ENCODE measurements at regions not wholly inside any gene's neighbourhood (a gene's known extent, or its start where the extent isn't known, plus 50 kb on each side); places are given as distances from the start of the nearest gene placed in this dataset.
"Not testable (repeated sequence)": the region's sequence is repeated elsewhere in the genome, so short reads cannot be mapped to it uniquely, and the experiment has no call there.

DNA sequence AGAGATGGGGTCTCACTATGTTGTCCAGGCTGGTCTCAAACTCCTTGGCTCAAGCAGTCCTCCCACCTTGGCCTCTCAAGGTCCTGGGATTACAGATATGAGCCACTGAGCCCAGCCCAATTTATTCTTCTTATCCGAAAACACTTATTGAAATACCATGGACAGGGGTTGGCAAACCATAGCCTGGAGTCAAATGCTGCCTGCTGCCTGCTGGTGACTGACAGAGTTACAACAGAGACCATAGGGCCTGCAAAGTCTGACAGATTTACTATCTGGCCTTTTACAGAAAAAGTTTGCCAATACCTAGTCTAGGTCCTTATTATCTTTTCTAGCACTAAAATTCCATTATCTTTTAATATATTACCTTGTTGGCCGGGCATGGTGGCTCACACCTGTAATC lies 87.1 kb upstream of the ZNF281 start:
- Mint-ChIP-seq H3K9me3 (no peaks in the 10 kb centered on the region), H3K27me3 (no peaks in the 10 kb centered on the region), H3K4me3 (no peak overlapping the region), H3K36me3 (no peaks in the 10 kb centered on the region), H3K4me1 (no peaks in the 10 kb centered on the region), H3K27ac (no peak overlapping the region)

DNA sequence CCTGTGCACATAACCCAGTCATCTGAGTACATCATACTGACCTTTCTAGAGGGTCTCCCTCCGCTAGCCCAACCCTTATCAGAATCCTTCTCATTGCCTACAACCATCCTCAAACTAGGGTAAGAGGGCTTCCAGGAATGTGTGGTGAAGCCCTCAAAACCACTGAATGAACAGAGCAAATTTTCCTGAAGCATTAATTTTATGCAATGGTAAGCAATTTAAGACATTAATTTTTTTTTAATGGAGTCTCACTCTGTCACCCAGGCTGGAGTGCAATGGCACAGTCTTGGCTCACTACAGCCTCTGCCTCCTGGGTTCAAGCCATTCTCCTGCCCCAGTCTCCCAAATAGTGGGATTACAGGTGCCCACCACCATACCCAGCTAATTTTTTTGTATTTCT lies 86.1 kb upstream of the ZNF281 start:
- H3K36me3 Mint-ChIP-seq = no peaks in the 10 kb centered on the region
- no peaks in the 10 kb centered on the region for H3K4me1 Mint-ChIP-seq
- H3K9me3 Mint-ChIP-seq = no peaks in the 10 kb centered on the region
- H3K27ac Mint-ChIP-seq = no peak overlapping the region
- H3K27me3 Mint-ChIP-seq = no peaks in the 10 kb centered on the region
- H3K4me3 Mint-ChIP-seq = no peak overlapping the region

DNA sequence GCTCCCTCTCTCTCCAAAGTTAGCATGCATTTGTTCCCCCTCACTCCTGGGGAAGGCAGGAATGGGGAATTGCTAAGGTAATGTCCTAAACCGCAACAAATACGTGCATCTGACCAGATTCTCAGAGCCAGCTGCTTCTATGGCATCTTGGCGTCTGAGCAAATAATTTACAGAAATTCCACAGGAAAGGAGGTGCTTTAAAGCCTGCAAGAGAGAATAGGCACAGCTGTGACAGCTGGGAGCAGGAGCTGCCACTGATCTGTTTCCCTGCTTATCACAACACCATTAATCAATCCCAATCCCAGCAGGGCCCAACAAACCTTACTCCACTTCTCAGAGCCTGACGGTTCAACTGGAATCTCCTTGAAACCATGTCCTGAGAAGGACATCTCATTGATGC lies 83.5 kb upstream of the ZNF281 start:
- Mint-ChIP-seq H3K9me3 (no peaks in the 10 kb centered on the region), H3K27me3 (peaks cover 4% of the 10 kb centered on the region), H3K27ac (no peak overlapping the region), H3K4me3 (no peak overlapping the region), H3K4me1 (no peaks in the 10 kb centered on the region), H3K36me3 (no peaks in the 10 kb centered on the region)

DNA sequence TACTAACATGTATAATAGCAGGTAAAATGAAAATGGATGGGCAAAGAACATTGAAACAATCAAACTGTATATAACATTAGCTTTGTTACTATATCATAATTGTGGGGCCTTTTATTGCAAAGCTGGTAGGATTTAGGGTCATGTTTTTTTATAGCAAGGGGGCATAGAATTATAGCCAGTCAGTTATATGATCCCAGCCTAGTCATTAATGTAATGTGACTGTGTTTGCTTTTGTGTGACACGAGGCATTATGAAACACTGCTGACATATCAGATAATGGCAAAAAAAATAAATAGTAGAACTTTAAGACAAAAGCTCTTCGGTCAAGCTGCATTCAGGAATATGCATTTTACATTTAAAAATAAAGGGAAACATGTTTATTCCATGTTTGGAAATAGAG lies 81.3 kb upstream of the ZNF281 start:
- H3K36me3 Mint-ChIP-seq = no peaks in the 10 kb centered on the region
- H3K4me3 Mint-ChIP-seq = no peak overlapping the region
- H3K9me3 Mint-ChIP-seq = no peaks in the 10 kb centered on the region
- peaks cover 4% of the 10 kb centered on the region for H3K27me3 Mint-ChIP-seq
- no peak overlapping the region for H3K27ac Mint-ChIP-seq
- no peaks in the 10 kb centered on the region for H3K4me1 Mint-ChIP-seq

DNA sequence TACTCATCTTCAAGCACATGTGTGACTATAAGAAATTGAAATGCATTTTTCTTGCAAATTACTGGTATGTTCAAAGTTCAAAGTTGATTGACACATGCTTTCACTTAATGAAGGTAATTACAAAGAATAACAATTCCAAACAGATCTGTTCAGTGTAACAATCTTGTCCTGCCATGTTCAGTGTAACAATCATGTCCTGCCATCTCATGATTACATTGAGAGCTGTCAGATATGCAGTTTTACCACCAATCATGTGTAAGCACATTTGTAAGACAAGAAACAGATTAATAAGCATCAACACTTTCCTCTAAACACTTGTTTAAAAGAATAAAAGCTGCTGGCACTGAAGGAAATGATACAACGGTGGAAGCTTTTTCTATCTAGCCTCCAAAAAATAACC lies 80.3 kb upstream of the ZNF281 start:
- Mint-ChIP-seq H3K4me1 (no peaks in the 10 kb centered on the region), H3K9me3 (no peaks in the 10 kb centered on the region), H3K27ac (no peak overlapping the region), H3K36me3 (no peaks in the 10 kb centered on the region), H3K27me3 (peaks cover 4% of the 10 kb centered on the region), H3K4me3 (no peak overlapping the region)

DNA sequence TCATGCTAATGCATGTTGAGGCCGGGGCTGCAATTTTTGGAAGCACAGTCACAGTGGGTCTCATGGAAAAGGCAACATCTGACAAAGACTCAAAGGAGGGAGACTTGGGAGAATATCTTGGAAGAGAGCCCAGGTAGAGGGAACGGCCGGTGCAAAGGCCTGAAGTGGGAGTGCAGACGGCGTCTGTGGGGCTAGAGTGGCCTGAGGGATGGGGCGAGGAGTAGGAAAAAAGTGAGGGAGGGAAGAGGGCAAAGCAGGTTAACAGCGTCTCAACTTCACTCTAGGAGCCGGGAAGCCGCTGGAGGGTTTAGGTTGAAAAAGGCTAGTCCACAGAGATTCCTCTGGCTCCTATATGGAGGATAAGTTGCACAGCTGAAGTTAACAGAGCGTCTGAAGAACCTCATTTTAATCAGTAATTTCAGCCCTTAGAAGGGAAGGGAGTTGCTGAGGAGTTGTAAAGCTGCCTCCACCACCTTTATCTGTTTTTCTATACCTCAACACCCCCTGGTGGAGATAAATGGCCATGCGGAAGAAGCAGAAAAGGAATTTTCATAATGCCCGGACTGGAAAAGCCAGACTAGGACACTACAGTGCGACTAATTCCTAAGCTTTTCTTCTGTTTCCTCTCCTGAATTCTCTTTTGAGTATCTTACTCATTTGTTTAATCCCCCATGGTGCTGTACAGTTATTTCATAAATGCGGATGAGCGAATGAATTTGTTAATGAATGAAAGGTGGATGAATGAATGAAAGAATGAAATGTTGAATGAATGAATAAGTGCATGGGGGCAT lies 78.7 kb upstream of the ZNF281 start:
- no peak overlapping the region for H3K27ac Mint-ChIP-seq
- no peaks in the 10 kb centered on the region for H3K36me3 Mint-ChIP-seq
- H3K4me1 Mint-ChIP-seq = no peaks in the 10 kb centered on the region
- no peak overlapping the region for H3K4me3 Mint-ChIP-seq
- peaks cover 4% of the 10 kb centered on the region for H3K27me3 Mint-ChIP-seq
- H3K9me3 Mint-ChIP-seq = no peaks in the 10 kb centered on the region

DNA sequence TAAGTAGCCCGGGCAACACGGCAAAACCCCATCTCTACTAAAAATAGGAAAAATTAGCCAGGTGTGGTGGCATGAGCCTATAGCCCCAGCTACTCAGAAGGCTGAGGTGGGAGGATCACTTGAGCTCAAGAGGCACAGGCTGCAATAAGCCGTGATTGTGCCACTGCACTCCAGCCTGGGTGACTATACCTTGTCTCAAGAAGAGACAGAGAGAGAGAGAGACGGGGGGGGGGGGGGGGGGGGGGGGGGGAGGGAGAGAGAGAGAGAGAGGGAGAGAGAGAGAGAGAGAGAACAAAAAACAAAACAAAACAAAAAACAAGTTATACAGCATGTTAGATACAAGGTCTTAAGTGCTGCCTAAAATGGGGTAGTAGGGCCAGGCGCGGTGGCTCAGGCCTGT lies 77.8 kb upstream of the ZNF281 start:
- Mint-ChIP-seq H3K27me3 (peaks cover 7% of the 10 kb centered on the region), H3K36me3 (no peaks in the 10 kb centered on the region), H3K27ac (no peak overlapping the region), H3K4me1 (no peaks in the 10 kb centered on the region), H3K9me3 (no peaks in the 10 kb centered on the region), H3K4me3 (peak overlapping the region in 1 of 4 donors; percentile 17)

DNA sequence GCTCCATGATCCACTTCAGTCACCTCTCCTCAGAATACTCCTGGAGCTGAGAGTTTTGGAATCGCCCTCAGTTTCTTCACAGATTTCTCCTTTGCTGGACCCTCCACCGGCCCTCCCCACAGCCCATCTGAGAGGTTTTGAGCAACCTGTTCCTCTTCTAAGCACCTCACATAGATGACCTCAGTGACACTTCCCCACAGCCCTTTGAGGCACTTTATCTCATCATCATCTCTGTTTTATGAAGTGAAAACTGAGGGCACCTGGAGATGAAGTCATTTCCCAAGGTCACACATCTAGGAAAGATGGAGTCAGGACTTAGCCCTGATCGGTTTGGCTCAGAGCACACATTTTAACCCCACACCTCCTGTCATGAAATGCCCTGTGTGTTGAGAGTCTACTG lies 76.8 kb upstream of the ZNF281 start:
- Mint-ChIP-seq H3K9me3 (no peaks in the 10 kb centered on the region), H3K27me3 (peaks cover 8% of the 10 kb centered on the region), H3K4me1 (no peaks in the 10 kb centered on the region), H3K27ac (peak overlapping the region in 1 of 3 donors; percentile 5), H3K4me3 (no peak overlapping the region), H3K36me3 (no peaks in the 10 kb centered on the region)

DNA sequence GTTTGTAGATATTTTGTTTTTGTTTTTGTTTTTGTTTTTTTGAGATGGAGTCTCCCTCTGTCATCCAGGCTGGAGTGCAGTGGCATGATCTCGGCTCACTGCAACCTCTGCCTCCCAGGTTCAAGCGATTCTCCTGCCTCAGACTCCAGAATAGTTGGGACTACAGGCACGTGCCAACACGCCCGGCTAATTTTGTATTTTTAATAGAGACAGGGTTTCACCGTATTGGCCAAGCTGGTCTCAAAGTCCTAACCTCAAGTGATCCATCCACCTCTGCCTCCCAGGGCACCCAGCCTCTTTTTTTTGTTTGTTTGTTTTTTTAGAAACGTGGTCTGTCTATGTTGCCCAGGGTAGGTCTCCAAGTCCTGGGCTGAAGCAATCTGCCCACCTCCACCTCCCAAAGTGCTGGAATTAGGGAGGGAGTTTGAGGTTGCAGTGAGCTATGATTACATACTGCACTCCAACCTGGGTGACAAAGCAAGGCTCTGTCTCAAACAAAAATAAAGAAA lies 74.7 kb upstream of the ZNF281 start:
- H3K36me3 Mint-ChIP-seq, H3K27me3 Mint-ChIP-seq, H3K4me3 Mint-ChIP-seq, H3K4me1 Mint-ChIP-seq, H3K27ac Mint-ChIP-seq, H3K9me3 Mint-ChIP-seq: not testable (repeated sequence)

DNA sequence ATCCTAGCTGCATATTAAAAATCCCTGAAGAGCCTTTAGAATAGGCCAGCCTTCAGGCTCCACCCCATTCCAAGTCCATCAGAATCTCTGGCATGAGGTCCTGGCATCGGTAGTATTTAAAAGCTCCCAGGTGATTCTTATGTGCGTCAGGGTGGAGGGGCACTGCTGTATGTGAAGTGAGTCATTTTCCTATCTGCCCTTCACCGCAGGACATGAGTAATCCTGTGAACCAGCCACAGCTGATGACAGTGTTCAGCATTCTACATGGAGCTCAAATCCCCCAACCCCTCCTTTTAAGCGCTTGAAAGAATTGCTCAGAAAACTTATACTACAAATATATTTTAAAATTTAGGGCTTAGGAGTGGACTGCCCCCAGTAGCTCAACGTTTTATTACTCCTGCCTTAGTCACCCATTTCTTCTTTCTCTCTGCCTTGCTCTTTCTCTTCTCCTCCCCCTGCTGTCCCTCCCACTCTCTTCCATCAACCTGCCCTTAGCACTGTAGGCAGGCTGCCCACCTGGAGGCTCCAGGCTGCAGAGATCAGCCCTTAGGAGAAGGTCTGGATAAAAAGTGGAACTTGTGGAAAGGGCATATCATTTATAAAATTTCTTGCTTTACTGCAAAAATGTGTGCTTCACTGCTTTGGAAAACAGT lies 73.8 kb upstream of the ZNF281 start:
- no peak overlapping the region for H3K4me3 Mint-ChIP-seq
- H3K27ac Mint-ChIP-seq = peak overlapping the region in 1 of 3 donors; percentile 69
- H3K27me3 Mint-ChIP-seq = peaks cover 6% of the 10 kb centered on the region
- H3K9me3 Mint-ChIP-seq = no peaks in the 10 kb centered on the region
- no peaks in the 10 kb centered on the region for H3K4me1 Mint-ChIP-seq
- H3K36me3 Mint-ChIP-seq = no peaks in the 10 kb centered on the region

DNA sequence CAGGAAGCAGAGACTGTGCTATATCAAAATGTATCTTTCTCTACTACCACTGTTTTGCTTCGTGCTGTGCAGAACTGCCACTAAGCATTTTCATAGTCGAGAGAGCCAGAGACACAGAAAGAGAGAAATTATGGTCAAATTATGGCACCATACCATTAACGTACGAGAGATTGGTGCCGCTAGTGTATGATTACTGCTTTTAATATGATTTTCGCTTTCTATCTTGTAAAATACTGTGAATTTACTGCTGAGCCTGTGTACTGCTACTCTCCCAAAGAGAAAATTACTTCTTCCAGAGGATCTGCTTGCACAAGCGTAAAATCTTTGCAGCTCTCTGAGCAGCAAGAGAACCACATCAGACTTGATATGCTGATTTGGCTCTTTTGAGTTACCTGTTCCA lies 71.1 kb upstream of the ZNF281 start:
- H3K36me3 Mint-ChIP-seq = no peaks in the 10 kb centered on the region
- no peak overlapping the region for H3K4me3 Mint-ChIP-seq
- H3K27ac Mint-ChIP-seq = no peak overlapping the region

DNA sequence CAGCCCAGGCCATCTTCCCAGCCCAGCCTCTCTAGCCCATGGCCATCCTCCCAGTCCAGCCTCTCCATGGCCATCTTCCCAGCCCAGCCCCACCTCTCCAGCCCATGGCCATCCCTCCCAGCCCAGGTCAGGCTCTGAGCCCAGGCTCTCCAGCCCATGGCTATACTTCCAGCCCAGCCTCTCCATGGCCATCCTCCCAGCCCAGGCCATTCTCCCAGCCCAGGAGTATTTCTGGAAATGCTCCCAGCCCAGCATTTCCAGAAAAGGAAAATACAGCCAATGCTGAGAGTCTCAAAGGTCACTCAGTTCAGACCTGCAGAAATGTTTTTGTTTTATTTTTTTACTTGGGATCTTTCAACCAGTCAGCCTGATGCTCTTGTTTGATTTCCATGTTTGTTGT lies 70.0 kb upstream of the ZNF281 start:
- Mint-ChIP-seq H3K4me1 (peaks cover 0 to 3% (median 3%) of the 10 kb centered on the region in 3 donors), H3K4me3 (no peak overlapping the region), H3K27ac (no peak overlapping the region), H3K9me3 (no peaks in the 10 kb centered on the region), H3K27me3 (peaks cover 25% of the 10 kb centered on the region), H3K36me3 (no peaks in the 10 kb centered on the region)

More for the DNA sequence above, 71.1 kb upstream of the ZNF281 start:
- H3K4me1 Mint-ChIP-seq = peaks cover 0 to 3% (median 3%) of the 10 kb centered on the region in 3 donors
- H3K27me3 Mint-ChIP-seq = peaks cover 17% of the 10 kb centered on the region
- no peaks in the 10 kb centered on the region for H3K9me3 Mint-ChIP-seq

DNA sequence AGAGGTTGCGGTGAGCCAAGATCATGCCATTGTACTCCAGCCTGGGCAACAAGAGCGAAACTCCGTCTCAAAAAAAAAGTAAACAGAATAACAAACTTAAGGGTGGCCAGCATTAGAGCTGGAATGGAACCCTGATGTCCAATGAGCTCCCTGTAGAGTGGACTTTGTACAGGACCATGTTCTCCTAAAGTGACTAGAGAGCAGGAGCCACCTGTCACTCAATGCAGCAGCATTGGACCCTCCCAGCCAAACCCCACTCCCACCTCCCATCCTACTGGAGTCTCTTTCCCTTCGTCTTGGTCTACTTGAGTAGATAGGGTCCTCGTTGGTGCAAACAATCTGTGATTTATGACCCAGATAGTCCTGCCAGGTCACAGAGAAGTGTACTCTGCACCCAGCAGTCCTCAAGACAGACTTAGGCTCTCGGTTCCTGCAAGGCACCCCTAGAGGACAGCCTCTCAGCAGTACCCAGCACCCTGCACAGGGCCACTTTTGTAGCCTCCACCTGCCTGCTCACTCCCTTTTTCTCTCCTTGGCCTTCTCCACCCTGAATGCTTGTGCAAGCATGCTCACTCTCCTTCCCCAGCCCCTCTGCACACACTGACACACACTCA lies 69.2 kb upstream of the ZNF281 start:
- H3K4me1 Mint-ChIP-seq = peaks cover 0 to 5% (median 3%) of the 10 kb centered on the region in 3 donors
- no peak overlapping the region for H3K4me3 Mint-ChIP-seq
- no peak overlapping the region for H3K27ac Mint-ChIP-seq
- no peaks in the 10 kb centered on the region for H3K36me3 Mint-ChIP-seq
- H3K27me3 Mint-ChIP-seq = peaks cover 25% of the 10 kb centered on the region
- H3K9me3 Mint-ChIP-seq = no peaks in the 10 kb centered on the region

DNA sequence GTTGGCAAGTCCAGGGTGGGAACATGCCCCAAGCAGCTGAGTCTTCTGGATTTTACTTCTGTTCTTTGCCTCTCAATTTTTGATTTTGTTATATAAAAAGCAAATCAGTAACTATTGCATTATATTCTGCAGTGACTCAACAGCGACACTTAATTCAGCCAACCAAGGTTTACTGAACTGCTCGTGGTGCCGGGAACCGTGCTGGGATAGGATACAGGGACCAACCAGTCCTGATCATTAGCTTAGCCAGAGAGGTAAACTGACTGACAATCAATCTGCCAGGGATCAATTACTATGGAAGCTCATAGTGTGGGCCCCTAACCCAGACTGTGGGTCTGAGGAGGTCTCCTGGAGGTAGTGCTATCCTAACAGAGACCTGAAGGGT lies 68.4 kb upstream of the ZNF281 start:
- peaks cover 5 to 10% (median 9%) of the 10 kb centered on the region in 3 donors for H3K4me1 Mint-ChIP-seq

DNA sequence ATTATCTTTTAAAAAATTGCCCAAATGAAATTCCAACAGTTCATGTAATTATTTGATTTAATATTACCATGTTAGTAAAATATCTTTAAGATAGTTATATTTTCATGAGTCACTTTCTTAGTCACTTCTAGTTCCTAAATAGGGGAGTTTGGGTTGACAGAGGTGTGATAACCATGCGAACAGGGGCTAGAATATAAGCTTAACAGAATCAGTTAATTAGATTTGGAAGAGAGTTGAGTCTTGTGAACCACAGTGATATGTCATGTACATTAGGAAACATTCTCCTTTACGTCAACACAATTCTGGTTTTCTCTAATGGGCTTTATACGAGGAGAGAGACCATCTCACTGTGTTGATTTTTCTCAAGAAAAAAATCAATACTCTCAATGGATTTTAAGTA lies 64.8 kb upstream of the ZNF281 start:
- peaks cover 27% of the 10 kb centered on the region for H3K27me3 Mint-ChIP-seq
- peaks cover 5 to 13% (median 11%) of the 10 kb centered on the region in 3 donors for H3K4me1 Mint-ChIP-seq
- H3K36me3 Mint-ChIP-seq = no peaks in the 10 kb centered on the region
- H3K27ac Mint-ChIP-seq = no peak overlapping the region
- no peak overlapping the region for H3K4me3 Mint-ChIP-seq
- no peaks in the 10 kb centered on the region for H3K9me3 Mint-ChIP-seq

More for the DNA sequence above, 68.4 kb upstream of the ZNF281 start:
- Mint-ChIP-seq H3K36me3 (no peaks in the 10 kb centered on the region), H3K27me3 (peaks cover 24% of the 10 kb centered on the region), H3K9me3 (no peaks in the 10 kb centered on the region), H3K27ac (no peak overlapping the region), H3K4me3 (no peak overlapping the region)
